Thymus (tissue), 11 donors: ENCODE measurements at regions not wholly inside any gene's neighbourhood (a gene's known extent, or its start where the extent isn't known, plus 50 kb on each side); places are given as distances from the start of the nearest gene placed in this dataset.

Experiments used
- DNase-seq, 9 donors: peaks; one replicate each; pipeline ENCODE4 v3.0.0-alpha.2; 2013; ENCODE audit warnings: low spot score in 9 of 9, low read depth in 6 of 9, missing footprints in 1 of 9
- H3K27ac ChIP-seq, 2 donors: one replicate each; pipeline ENCODE4 v1.5.1; 2013; ENCODE audit warnings: control low read depth in 1 of 2, low read depth in 1 of 2, low read length in 1 of 2, mild to moderate bottlenecking in 1 of 2, moderate library complexity in 1 of 2
- H3K27me3 ChIP-seq, 2 donors: one replicate each; pipeline ENCODE4 v1.5.1; 2013; ENCODE audit warnings: low read length in 1 of 2; ENCODE audit not compliant: control insufficient read depth in 2 of 2, insufficient read depth in 1 of 2
- H3K36me3 ChIP-seq, 2 donors: one replicate each; pipeline ENCODE4 v1.5.1; 2013; ENCODE audit warnings: low read length in 1 of 2, mild to moderate bottlenecking in 1 of 2, moderate library complexity in 1 of 2; ENCODE audit not compliant: control insufficient read depth in 2 of 2, insufficient read depth in 2 of 2
- H3K4me1 ChIP-seq, 2 donors: one replicate each; pipeline ENCODE4 v1.5.1; 2013; ENCODE audit warnings: low read length in 2 of 2; ENCODE audit not compliant: control insufficient read depth in 2 of 2, insufficient read depth in 2 of 2
- H3K4me3 ChIP-seq, 2 donors: one replicate each; pipeline ENCODE4 v1.5.1; 2013; ENCODE audit warnings: low read length in 2 of 2, control low read depth in 1 of 2, mild to moderate bottlenecking in 1 of 2
- H3K9me3 ChIP-seq, 2 donors: one replicate each; pipeline ENCODE4 v1.5.1; 2013; ENCODE audit warnings: low read length in 1 of 2, mild to moderate bottlenecking in 1 of 2; ENCODE audit not compliant: control insufficient read depth in 2 of 2, insufficient read depth in 1 of 2
- WGBS: extraction: QIAGEN DNeasy Blood & Tissue Kit; methylation state at CpG from one replicate; pipeline ENCODE4 v1.1.7; 2013; 5-methylcytosine and 5-hydroxymethylcytosine counted together
- donor health status: healthy.

DNA sequence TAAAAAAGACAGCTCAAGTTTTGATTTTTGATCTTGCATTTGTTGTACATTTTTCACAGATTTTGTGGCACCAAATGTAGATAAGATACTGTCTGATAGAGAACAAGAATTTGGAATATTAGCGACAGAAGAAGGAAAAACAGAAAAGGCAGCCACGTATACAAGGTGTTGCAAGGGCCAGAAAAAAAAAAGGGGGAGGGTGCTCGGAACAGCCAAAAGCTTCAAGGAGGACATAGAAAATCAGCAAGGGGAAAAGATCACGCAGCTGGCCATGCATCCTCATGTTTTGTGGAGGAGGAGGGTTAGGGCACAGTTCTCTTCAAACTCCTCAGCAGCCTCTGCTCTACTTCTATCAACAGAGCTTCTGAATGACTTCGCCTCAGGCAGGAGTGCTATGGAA lies 80.7 kb upstream of the MROH9 start:
- Histone ChIP-seq H3K9me3 (no peaks in the 10 kb centered on the region), H3K4me1 (no peaks in the 10 kb centered on the region), H3K36me3 (no peaks in the 10 kb centered on the region), H3K27ac (no peak overlapping the region), H3K4me3 (no peak overlapping the region), H3K27me3 (no peaks in the 10 kb centered on the region)
- DNase-seq: no peak
- 86% methylated on average over 5 of the region's 5 CpGs for WGBS

DNA sequence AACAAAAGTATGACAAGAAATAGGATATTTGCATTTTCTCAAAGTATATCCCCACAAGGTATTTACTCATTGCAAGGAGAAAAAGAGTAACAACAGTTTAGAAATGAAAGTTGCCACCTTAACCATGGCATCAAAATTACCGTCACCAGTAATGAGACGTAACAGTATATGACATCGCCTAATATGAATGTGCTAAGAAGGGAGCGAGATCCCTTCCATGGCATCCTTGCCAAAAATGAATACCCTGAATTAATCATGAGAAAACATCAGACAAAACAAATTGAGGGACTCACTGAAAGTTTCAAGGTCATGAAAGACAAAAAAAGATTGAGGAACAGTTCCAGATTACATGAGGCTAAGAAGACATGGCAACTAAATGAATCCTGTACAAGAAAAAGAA lies 78.9 kb upstream of the MROH9 start:
- Histone ChIP-seq H3K27ac (no peak overlapping the region), H3K4me1 (no peaks in the 10 kb centered on the region), H3K36me3 (no peaks in the 10 kb centered on the region), H3K27me3 (no peaks in the 10 kb centered on the region), H3K4me3 (no peak overlapping the region), H3K9me3 (no peaks in the 10 kb centered on the region)
- WGBS: 95% methylated on average over 4 of the region's 4 CpGs
- no peak for DNase-seq

DNA sequence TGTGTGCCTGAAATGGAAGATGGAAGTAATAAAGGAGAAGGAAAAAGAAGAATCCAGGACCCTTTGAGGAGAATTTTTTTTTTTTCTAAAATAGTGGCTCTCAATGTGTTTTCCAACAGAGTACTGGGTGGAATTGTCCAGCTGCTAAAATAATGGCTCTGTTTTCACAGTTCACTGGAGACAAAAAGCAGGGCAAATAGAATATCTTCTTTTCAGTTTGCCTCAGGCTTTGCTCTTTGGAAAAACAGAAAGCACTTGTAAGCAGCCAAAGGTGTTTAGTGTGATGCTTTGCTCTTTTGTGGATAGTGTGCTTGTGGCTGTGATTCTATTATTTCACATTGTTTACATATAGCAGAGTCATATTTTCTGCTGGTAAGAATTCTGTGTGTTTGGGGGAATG lies 77.4 kb upstream of the MROH9 start:
- no peak for DNase-seq
- no peaks in the 10 kb centered on the region for H3K4me1 ChIP-seq
- H3K9me3 ChIP-seq: no peaks in the 10 kb centered on the region
- H3K36me3 ChIP-seq: no peaks in the 10 kb centered on the region
- no peak overlapping the region for H3K27ac ChIP-seq
- H3K4me3 ChIP-seq: no peak overlapping the region
- H3K27me3 ChIP-seq: no peaks in the 10 kb centered on the region

DNA sequence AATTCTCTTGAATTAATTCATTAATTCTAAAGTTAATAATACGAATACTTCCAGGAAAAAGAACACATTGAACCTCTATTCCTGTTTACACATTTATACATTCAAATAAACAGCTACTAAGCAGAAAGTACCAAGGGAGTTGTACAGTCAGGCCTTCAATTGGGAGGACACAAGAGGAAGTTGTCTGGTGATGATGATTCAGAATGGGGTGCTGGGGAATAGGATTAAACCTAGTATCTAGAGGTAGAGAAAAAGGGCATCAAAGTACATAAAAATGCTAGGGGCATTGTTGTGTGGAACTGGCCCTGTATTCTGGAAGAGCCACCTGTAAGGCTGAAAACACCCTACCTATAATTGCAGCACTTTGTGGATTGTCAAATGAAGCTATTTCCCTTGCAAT lies 71.7 kb upstream of the MROH9 start:
- no peak overlapping the region for H3K4me3 ChIP-seq
- peak overlapping the region in 1 of 2 donors; percentile 18 for H3K27ac ChIP-seq
- no peaks in the 10 kb centered on the region for H3K27me3 ChIP-seq
- H3K36me3 ChIP-seq: no peaks in the 10 kb centered on the region
- no peak for DNase-seq
- no peaks in the 10 kb centered on the region for H3K4me1 ChIP-seq
- 91% methylated on average over 1 of the region's 1 CpG for WGBS
- H3K9me3 ChIP-seq: no peaks in the 10 kb centered on the region

DNA sequence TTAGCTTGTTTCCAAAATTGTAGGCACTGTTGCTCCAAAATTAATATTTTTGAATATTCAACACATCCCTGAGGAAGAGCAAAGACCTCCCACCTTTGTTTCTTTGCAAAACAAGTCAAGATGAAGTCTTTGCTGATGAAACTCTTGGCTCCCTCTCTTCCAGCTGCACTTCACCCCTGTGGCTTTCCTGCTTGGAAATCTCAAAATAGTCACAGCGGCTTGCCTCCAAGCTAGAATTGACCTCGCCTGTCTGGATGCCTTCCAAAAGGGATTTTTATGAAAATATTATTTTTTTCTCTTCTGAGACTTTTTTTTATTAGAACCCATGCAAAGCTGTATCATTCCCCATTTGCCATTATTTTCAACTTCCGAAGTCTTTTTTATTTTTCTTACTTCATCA lies 71.1 kb upstream of the MROH9 start:
- no peaks in the 10 kb centered on the region for H3K4me1 ChIP-seq
- WGBS: 83% methylated on average over 3 of the region's 3 CpGs
- no peak for DNase-seq
- H3K27me3 ChIP-seq: no peaks in the 10 kb centered on the region
- peak overlapping the region in 1 of 2 donors; percentile 29 for H3K27ac ChIP-seq
- H3K4me3 ChIP-seq: no peak overlapping the region
- H3K9me3 ChIP-seq: no peaks in the 10 kb centered on the region
- H3K36me3 ChIP-seq: no peaks in the 10 kb centered on the region

DNA sequence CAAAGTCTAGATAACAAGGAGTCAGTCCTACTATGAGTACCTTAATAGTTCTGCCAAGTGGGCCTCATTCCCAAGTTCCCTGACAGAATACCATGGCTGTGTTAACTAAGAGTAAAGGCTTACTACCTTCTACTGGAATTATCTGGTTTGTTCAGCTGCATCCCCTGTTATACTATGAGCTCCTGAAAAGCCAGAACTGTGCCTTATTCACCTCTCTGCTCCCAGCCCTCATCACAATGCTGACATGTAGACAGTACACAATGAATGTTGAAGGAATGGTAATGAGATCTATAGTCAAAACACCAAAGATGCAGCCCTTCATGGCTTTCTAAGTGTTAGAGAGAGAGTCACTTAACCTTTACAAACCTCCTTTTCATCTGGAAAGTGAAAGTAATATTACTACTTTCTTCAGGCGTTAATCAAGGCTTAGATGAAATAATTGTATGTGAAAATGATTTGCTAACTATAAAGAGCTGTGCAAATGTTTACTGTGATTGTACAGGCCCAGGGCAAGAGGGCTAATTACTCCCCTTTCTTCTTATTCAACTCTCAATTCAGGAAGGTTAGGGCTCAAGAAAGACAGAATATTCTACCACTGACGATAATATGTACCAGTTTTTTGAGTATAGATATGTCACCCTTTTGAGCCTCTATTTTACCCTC lies 70.3 kb upstream of the MROH9 start:
- H3K9me3 ChIP-seq: no peaks in the 10 kb centered on the region
- DNase-seq: no peak
- no peak overlapping the region for H3K4me3 ChIP-seq
- WGBS: 94% methylated on average over 2 of the region's 2 CpGs
- H3K36me3 ChIP-seq: no peaks in the 10 kb centered on the region
- no peaks in the 10 kb centered on the region for H3K4me1 ChIP-seq
- no peaks in the 10 kb centered on the region for H3K27me3 ChIP-seq
- H3K27ac ChIP-seq: peak overlapping the region in 1 of 2 donors; percentile 5

DNA sequence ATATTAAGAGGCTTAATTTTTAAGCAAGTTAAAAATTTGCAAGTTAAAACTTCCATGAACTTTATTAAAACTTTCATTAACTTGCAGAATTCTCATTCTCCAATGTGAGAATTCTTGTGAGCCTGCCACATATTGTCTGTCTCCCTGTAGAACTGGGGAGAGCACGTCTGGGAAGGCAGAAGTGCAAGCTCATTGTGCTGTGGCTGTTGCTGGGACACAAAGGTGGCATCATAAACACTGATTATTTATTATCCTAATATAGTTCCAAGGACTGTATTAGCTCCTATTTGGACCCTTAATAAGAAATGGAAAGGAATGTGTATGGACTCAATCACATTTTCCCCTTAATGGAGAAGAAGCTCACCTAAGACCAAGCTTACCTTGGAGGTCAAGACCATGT lies 68.7 kb upstream of the MROH9 start:
- H3K9me3 ChIP-seq: no peaks in the 10 kb centered on the region
- no peak overlapping the region for H3K27ac ChIP-seq
- no peaks in the 10 kb centered on the region for H3K4me1 ChIP-seq
- H3K27me3 ChIP-seq: no peaks in the 10 kb centered on the region
- WGBS: 60% methylated on average over 1 of the region's 1 CpG
- no peak for DNase-seq
- no peak overlapping the region for H3K4me3 ChIP-seq
- H3K36me3 ChIP-seq: no peaks in the 10 kb centered on the region

DNA sequence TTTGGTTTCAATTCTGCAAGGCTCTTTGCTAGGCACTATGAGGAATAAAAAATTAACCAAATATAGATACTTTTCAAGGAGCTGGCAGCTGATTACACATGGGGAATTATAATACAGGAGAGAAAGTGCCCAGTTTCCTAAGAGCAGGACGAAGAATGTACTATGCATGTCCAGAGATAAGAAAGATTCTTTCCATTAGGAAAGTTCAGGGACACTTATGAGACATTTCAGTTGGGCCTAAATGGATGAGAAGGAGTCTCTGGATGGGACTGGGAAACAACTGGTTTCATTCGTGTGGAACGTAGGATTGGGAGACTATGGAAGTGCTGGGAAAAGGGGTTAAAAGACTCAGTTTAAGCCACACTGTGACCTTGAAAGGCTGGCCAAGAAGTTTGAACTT lies 63.5 kb upstream of the MROH9 start:
- 90% methylated on average over 3 of the region's 3 CpGs for WGBS
- DNase-seq: no peak

DNA sequence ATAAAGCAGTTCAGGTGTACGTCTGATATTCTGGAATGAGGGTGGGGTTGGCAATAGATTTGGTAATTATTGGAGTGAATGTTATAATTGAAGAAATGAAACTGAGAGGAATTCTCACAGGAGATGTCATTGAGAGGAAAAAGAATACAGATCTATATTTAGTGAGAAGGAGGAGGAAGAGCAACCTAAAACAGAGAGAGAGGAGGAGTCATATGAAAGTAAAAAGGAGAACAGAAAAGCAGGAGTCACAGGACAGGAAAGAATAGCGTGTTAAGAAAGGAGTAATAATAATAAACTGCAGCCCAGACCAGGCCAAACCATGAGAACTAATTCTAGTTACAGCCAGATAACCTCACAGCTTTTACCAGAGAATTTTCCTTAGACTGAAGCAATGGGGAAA lies 62.7 kb upstream of the MROH9 start:
- H3K27me3 ChIP-seq: no peaks in the 10 kb centered on the region
- DNase-seq: no peak
- WGBS: 77% methylated on average over 2 of the region's 2 CpGs

More for the DNA sequence above, 63.5 kb upstream of the MROH9 start:
- H3K27ac ChIP-seq: no peak overlapping the region
- H3K36me3 ChIP-seq: no peaks in the 10 kb centered on the region
- H3K9me3 ChIP-seq: no peaks in the 10 kb centered on the region
- no peak overlapping the region for H3K4me3 ChIP-seq
- no peaks in the 10 kb centered on the region for H3K27me3 ChIP-seq
- no peaks in the 10 kb centered on the region for H3K4me1 ChIP-seq

DNA sequence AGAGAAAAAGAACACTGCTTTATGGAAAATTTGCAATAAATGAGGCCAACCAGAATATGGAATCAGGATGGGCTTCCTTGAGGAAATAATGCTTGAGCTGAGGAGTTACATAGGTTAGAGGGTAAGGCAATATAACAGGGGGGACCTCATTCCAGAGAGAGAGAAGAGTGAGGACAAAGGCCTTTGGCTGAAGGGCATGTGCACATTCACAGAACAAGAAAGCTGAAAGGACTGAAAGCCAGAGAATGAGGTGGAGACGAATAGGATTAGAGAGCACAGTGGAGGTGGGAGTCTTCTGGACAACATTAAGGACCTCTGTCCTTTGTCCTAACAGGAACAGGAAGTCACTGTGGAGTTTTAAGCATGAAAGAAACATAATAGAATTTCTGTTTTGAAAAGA lies 60.7 kb upstream of the MROH9 start:
- DNase-seq: no peak
- Histone ChIP-seq H3K36me3 (no peaks in the 10 kb centered on the region), H3K27me3 (no peaks in the 10 kb centered on the region), H3K27ac (no peak overlapping the region), H3K9me3 (no peaks in the 10 kb centered on the region), H3K4me1 (no peaks in the 10 kb centered on the region), H3K4me3 (no peak overlapping the region)
- WGBS: 73% methylated on average over 1 of the region's 1 CpG

More for the DNA sequence above, 62.7 kb upstream of the MROH9 start:
- H3K27ac ChIP-seq: no peak overlapping the region
- no peak overlapping the region for H3K4me3 ChIP-seq
- H3K9me3 ChIP-seq: no peaks in the 10 kb centered on the region
- H3K36me3 ChIP-seq: no peaks in the 10 kb centered on the region
- no peaks in the 10 kb centered on the region for H3K4me1 ChIP-seq
